ENCODE measurements at regions not wholly inside any gene's neighbourhood (a gene's known extent, or its start where the extent isn't known, plus 50 kb on each side); places are given as distances from the start of the nearest gene placed in this dataset.

DNA sequence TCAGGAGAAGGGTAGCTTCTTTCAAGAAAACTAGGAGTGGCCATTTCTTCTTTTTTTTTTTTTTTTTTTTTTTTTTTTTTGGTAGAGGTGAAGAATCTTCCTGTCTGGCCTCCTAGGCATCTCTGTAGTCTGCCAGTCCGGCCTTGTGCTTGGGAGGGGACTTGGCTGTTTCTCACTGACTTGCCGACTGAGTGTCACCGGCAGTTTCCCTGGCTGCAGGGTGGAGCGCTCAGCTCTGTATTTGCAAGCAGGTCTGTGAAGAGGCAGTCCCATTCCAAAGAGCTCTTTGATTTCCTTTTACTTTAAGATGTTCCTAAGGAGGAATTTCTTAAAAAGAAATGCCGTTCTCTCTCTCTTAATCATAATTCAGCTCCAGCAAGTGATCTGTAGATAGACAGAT lies 212.6 kb downstream of the ADRA2A start:
- TF ChIP-seq, protein P1, sequence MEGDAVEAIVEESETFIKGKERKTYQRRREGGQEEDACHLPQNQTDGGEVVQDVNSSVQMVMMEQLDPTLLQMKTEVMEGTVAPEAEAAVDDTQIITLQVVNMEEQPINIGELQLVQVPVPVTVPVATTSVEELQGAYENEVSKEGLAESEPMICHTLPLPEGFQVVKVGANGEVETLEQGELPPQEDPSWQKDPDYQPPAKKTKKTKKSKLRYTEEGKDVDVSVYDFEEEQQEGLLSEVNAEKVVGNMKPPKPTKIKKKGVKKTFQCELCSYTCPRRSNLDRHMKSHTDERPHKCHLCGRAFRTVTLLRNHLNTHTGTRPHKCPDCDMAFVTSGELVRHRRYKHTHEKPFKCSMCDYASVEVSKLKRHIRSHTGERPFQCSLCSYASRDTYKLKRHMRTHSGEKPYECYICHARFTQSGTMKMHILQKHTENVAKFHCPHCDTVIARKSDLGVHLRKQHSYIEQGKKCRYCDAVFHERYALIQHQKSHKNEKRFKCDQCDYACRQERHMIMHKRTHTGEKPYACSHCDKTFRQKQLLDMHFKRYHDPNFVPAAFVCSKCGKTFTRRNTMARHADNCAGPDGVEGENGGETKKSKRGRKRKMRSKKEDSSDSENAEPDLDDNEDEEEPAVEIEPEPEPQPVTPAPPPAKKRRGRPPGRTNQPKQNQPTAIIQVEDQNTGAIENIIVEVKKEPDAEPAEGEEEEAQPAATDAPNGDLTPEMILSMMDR (IDR thresholded peaks at IDR 0.05): no peak

DNA sequence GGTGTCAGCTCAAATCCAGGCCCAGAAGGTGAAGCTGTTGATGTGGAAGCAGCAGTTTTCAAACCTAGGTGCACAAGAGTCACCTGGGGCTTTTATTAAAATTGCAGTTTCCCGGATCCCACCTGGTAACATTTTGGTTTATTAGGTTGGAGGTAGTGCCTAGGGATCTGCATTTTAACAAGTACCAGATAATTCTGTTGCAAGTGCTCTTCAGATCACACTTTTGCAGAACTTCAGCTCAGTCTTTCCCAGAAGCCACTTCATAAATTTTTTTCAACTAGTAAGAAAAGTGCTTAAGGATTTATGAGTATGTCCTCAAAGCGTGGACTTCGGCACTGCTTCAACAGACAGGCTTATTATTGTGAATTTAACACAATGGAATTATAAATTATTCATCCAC lies 213.8 kb downstream of the ADRA2A start:
- TF ChIP-seq, protein P1 (IDR thresholded peaks at IDR 0.05): no peak

DNA sequence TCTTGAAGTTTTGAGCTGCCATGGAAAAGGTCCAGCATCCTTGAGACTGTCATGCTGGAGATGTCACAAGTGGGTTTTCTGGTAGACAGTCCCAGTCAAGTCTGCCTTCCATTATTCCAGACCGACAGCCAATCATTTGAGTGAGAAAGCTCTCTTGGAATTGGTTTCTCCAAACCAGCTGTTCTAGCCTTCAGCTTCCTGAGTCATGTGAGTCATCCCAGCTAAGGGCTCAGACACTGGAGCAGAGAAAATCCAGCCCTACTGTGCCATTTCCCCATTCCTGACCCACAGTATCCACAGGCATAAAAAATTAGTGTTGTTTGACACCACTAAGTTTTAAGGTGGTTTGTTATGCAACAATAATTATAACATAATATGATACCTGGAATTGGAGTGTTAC lies 219.0 kb downstream of the ADRA2A start:
- TF ChIP-seq, protein P1 (IDR thresholded peaks at IDR 0.05): no peak

DNA sequence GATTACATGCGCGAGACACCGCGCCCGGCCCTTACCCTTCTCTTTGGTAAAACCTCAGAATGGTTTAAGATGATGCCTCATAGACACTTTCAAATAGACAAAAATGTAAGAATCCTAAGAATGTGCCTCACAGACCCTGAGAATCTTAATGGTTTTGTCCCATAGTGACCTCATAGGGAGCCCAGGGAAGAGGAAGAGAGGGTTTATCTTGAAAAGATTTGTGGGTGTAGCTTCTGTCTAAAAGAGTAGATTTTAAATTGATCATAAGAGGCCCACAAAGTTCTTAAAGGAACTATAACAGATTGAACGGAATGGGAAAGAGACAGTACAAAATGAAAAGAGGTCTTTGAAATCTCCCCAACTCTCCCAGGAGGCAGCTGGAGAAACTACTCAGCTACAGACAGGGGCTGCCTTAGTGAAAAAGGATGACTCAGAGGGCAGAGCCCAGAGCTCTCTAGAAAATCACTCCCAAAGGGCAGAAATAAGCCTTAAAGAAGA lies 220.6 kb downstream of the ADRA2A start:
- TF ChIP-seq, protein P1 (IDR thresholded peaks at IDR 0.05): no peak

DNA sequence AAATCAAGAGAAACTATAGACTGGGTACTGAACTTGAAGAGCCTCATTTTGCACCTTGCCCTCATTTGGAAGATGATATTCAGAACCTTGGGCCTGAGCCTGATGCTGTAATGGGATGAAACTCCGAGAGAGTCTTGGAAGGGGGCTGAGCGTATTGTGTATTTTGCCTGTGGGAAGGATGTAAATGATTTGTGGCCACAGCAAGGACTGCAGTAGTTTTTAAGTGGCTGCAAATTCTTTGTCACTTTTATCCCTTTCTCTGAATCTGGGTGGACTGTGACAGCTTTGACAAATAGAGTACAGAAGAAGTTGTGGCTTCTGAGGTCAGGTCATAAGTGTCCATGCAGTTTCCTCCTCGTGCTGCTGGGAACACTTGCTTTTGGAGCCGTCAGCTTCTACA lies 221.2 kb downstream of the ADRA2A start:
- TF ChIP-seq, protein P1 (IDR thresholded peaks at IDR 0.05): no peak

DNA sequence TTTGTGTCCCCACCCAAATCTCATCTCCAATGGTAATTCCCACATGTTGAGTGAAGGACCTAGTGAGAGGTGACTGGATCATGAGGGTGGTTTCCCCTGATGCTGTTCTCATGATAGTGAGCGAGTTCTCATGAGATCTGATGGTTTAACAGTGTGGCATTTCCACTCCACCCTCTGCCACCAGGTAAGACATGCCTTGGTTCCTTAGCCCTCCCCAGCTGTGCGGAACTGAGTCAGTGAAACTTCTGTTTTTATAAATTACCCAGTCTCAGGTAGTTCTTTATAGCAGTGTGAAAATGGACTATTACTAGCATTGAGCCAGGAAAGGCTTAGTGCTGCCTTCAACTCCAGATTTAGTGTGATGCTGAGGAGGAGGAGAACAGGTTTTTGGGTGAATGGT lies 222.2 kb downstream of the ADRA2A start:
- TF ChIP-seq, protein P1 (IDR thresholded peaks at IDR 0.05): no peak

DNA sequence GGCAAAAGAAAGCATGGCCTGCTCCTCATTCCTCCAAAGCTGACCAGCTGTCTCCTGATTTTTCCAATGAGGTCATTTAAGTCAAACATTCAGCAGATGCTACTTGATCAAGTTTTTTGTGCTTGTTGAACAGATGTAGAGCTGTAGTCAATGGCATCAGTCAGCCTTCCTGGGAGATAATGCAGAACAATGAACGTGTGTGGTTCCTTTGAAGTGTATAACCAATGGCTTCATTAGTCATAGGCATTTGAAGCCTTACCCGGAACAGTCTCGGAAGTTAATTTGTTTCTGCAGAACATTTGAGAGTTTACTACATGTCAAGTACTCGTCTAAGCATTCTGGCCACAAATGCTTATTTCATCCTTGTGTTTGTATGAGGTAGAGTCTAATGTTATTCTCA lies 227.1 kb downstream of the ADRA2A start:
- TF ChIP-seq, protein P1 (IDR thresholded peaks at IDR 0.05): no peak

DNA sequence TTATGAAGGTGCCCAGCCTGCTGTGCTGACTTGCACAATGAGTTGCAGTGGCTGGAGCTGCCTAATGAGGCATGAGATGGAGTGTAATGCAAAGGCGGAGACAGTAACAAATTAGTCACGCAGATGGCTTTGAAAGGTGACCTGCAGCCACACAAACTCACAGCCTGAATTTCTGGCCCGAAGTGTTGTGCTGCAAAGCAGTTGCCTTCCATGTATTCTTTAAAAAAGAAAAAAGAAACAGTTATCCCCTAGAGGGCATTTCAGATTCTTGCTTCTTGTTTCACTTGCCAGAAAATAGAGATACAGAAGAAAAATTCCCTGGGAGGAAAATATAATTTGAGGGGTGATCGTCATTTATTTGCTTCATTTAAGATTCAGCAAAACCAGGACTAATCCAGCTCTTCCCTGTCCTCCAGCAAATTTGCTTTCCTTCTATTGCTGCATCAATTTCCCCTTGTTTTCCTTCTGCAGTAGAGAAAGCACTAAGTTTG lies 239.9 kb downstream of the ADRA2A start:
- TF ChIP-seq, protein P1 (IDR thresholded peaks at IDR 0.05): no peak

Measured in LNCAP (cell line).